ENCODE measurements at regions not wholly inside any gene's neighbourhood (a gene's known extent, or its start where the extent isn't known, plus 50 kb on each side); places are given as distances from the start of the nearest gene placed in this dataset.

- DNase-seq (ENCODE audit: low spot score) = no peak
Measured at GRCh38 chr3:46090161-46090591, 62.9 kb upstream of the XCR1 start.

- DNase-seq (ENCODE audit: low spot score) = peak; percentile 51
Measured at GRCh38 chr3:46089237-46090011, 62.1 kb upstream of the XCR1 start.

- peak; percentile 31 for DNase-seq (ENCODE audit: low spot score)
Measured at GRCh38 chr3:46087871-46088270, 60.6 kb upstream of the XCR1 start.

- no peak for DNase-seq (ENCODE audit: low spot score)
Measured at GRCh38 chr3:46086986-46087385, 59.7 kb upstream of the XCR1 start.

- DNase-seq (ENCODE audit: low spot score) = no peak
Measured at GRCh38 chr3:46086083-46086437, 58.8 kb upstream of the XCR1 start.

GRCh38 chr3:46085421-46086082 is 58.3 kb upstream of the XCR1 start:
- DNase-seq (ENCODE audit: low spot score) = no peak

- no peak for DNase-seq (ENCODE audit: low spot score)
Measured at GRCh38 chr3:46083956-46084355, 56.7 kb upstream of the XCR1 start.

- DNase-seq (ENCODE audit: low spot score) = no peak
Measured at GRCh38 chr3:46082849-46083248, 55.6 kb upstream of the XCR1 start.

- no peak for DNase-seq (ENCODE audit: low spot score)
Measured at GRCh38 chr3:46082021-46082420, 54.7 kb upstream of the XCR1 start.

GRCh38 chr3:46080969-46081345 is 53.7 kb upstream of the XCR1 start:
- no peak for DNase-seq (ENCODE audit: low spot score)

- DNase-seq (ENCODE audit: low spot score) = no peak
Measured at GRCh38 chr3:46080124-46080968, 53.1 kb upstream of the XCR1 start.

- peak; percentile 83 for DNase-seq (ENCODE audit: low spot score)
Measured at GRCh38 chr3:46078712-46079400, 51.6 kb upstream of the XCR1 start.

Measured in H4 (cell line).